GM10266 (cell line): ENCODE measurements at regions not wholly inside any gene's neighbourhood (a gene's known extent, or its start where the extent isn't known, plus 50 kb on each side); places are given as distances from the start of the nearest gene placed in this dataset.

Experiments
- DNase-seq: peaks from one replicate; pipeline ENCODE4 v3.0.0; 2012; ENCODE audit errors: extremely low spot score
- TF ChIP-seq, protein P1 (sequence below): IDR thresholded peaks from 2 replicates; pipeline ENCODE4 v1.5.1; 2012; ENCODE audit warnings: mild to moderate bottlenecking, low read depth; ENCODE audit not compliant: control insufficient read depth, insufficient read depth; ENCODE audit errors: missing control alignments

GRCh38 chr6:139426795-139427194, 52.3 kb upstream of the CITED2 start:
- TF ChIP-seq, protein P1, sequence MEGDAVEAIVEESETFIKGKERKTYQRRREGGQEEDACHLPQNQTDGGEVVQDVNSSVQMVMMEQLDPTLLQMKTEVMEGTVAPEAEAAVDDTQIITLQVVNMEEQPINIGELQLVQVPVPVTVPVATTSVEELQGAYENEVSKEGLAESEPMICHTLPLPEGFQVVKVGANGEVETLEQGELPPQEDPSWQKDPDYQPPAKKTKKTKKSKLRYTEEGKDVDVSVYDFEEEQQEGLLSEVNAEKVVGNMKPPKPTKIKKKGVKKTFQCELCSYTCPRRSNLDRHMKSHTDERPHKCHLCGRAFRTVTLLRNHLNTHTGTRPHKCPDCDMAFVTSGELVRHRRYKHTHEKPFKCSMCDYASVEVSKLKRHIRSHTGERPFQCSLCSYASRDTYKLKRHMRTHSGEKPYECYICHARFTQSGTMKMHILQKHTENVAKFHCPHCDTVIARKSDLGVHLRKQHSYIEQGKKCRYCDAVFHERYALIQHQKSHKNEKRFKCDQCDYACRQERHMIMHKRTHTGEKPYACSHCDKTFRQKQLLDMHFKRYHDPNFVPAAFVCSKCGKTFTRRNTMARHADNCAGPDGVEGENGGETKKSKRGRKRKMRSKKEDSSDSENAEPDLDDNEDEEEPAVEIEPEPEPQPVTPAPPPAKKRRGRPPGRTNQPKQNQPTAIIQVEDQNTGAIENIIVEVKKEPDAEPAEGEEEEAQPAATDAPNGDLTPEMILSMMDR: no peak
- DNase-seq: no peak

- TF ChIP-seq, protein P1: no peak
- DNase-seq: no peak
Measured at GRCh38 chr6:139425780-139426179, 51.3 kb upstream of the CITED2 start.

- TF ChIP-seq, protein P1: no peak
- no peak for DNase-seq
Measured at GRCh38 chr6:139423971-139424667, 49.7 kb upstream of the CITED2 start.
